Fibroblast of lung (primary cell): ENCODE measurements at regions not wholly inside any gene's neighbourhood (a gene's known extent, or its start where the extent isn't known, plus 50 kb on each side); places are given as distances from the start of the nearest gene placed in this dataset.

ENCODE experiments used
- DNase-seq, 2 donors: peaks; one replicate each; pipeline versions ENCODE4 v3.0.0 to v3.0.0-alpha.2; 2010; ENCODE audit warnings: low read depth in 2 of 2
- H2AFZ ChIP-seq: 2 replicates; pipeline ENCODE4 v1.5.1; 2012; ENCODE audit warnings: low read length, control low read depth, inconsistent platforms
- H3K27ac ChIP-seq: 2 replicates; pipeline ENCODE4 v1.5.1; 2011; ENCODE audit warnings: low read length, control low read depth; ENCODE audit not compliant: insufficient read depth
- H3K27me3 ChIP-seq: 2 replicates; pipeline ENCODE4 v1.5.1; 2011; ENCODE audit warnings: mild to moderate bottlenecking, low read length; ENCODE audit not compliant: control insufficient read depth, insufficient read depth
- H3K36me3 ChIP-seq: 2 replicates; pipeline ENCODE4 v1.5.1; 2011; ENCODE audit warnings: low read length; ENCODE audit not compliant: control insufficient read depth, insufficient read depth
- H3K4me1 ChIP-seq: 2 replicates; pipeline ENCODE4 v1.5.1; 2011; ENCODE audit warnings: low read length; ENCODE audit not compliant: control insufficient read depth, insufficient read depth; ENCODE audit errors: extremely low read depth
- H3K4me2 ChIP-seq: 2 replicates; pipeline ENCODE4 v1.5.1; 2011; ENCODE audit warnings: low read length, control low read depth; ENCODE audit not compliant: insufficient read depth; ENCODE audit errors: extremely low read depth
- H3K4me3 ChIP-seq, 4 experiments: fragments of 200-600 bp in 1 of 4; sonication (generic) in 1 of 4; replicated peaks in 1 of 4; 2 replicates each; pipeline ENCODE4 v1.5.1; 2011 to 2016; ENCODE audit warnings: low read length in 4 of 4, low read depth in 3 of 4, mild to moderate bottlenecking in 3 of 4, control low read depth in 2 of 4, inconsistent platforms in 1 of 4, mixed read lengths in 1 of 4; ENCODE audit not compliant: insufficient read depth in 1 of 4; ENCODE audit errors: control extremely low read depth in 1 of 4
- H3K79me2 ChIP-seq: 2 replicates; pipeline ENCODE4 v1.5.1; 2012; ENCODE audit warnings: mild to moderate bottlenecking, low read length, inconsistent platforms; ENCODE audit not compliant: control insufficient read depth, insufficient read depth
- H3K9ac ChIP-seq: 2 replicates; pipeline ENCODE4 v1.5.1; 2011; ENCODE audit warnings: mild to moderate bottlenecking, low read length, control low read depth; ENCODE audit not compliant: insufficient read depth
- H3K9me3 ChIP-seq: 2 replicates; pipeline ENCODE4 v1.5.1; 2012; ENCODE audit warnings: low read depth, low read length; ENCODE audit not compliant: control insufficient read depth, insufficient read depth
- H4K20me1 ChIP-seq: 2 replicates; pipeline ENCODE4 v1.5.1; 2011; ENCODE audit warnings: low read length; ENCODE audit not compliant: control insufficient read depth, insufficient read depth; ENCODE audit errors: extremely low read depth
- CTCF ChIP-seq, 2 donors: IDR thresholded peaks in 1 of 2; conservative IDR thresholded peaks in 1 of 2; 1 replicate in 1 of 2; 2 replicates in 1 of 2; pipeline ENCODE4 v1.5.1; 2011 to 2012; ENCODE audit warnings: low read length in 2 of 2, control low read depth in 1 of 2, inconsistent platforms in 1 of 2, low read depth in 1 of 2, mild to moderate bottlenecking in 1 of 2
- EZH2 ChIP-seq: IDR thresholded peaks from 2 replicates; pipeline ENCODE4 v1.5.1; 2012; ENCODE audit warnings: low read length, control low read depth, mild to moderate bottlenecking; ENCODE audit errors: missing control alignments

- Histone ChIP-seq H3K36me3 (no peaks in the 10 kb centered on the region), H3K9ac (no peak overlapping the region), H3K4me2 (no peak overlapping the region), H3K4me1 (no peaks in the 10 kb centered on the region), H3K27me3 (no peaks in the 10 kb centered on the region), H3K27ac (no peak overlapping the region), H4K20me1 (no peaks in the 10 kb centered on the region), H3K4me3 (no peak overlapping the region), H3K9me3 (no peaks in the 10 kb centered on the region), H2AFZ (no peak overlapping the region), H3K79me2 (no peaks in the 10 kb centered on the region)
- no peak for DNase-seq
- TF ChIP-seq EZH2, result no peak
- TF ChIP-seq CTCF (conservative IDR thresholded peaks at IDR 0.05 in 1 of 2, IDR thresholded peaks at IDR 0.05 in 1 of 2; ENCODE audit: low read depth in 1 of 2, low read length in 2 of 2), result no peak
These were observed 93.1 kb upstream of the MKI67 start for GRCh38 chr10:128219295-128219694.

- no peaks in the 10 kb centered on the region for H3K4me1 ChIP-seq
- no peak overlapping the region for H3K4me3 ChIP-seq
- H3K9ac ChIP-seq, result no peak overlapping the region
- H3K9me3 ChIP-seq, result no peaks in the 10 kb centered on the region
- H3K36me3 ChIP-seq, result no peaks in the 10 kb centered on the region
- DNase-seq, result no peak
- H3K79me2 ChIP-seq, result no peaks in the 10 kb centered on the region
- no peak overlapping the region for H3K27ac ChIP-seq
- TF ChIP-seq EZH2 (no peak), CTCF (conservative IDR thresholded peaks at IDR 0.05 in 1 of 2, IDR thresholded peaks at IDR 0.05 in 1 of 2; ENCODE audit: low read depth in 1 of 2, low read length in 2 of 2) (no peak)
- no peaks in the 10 kb centered on the region for H4K20me1 ChIP-seq
- H3K4me2 ChIP-seq, result no peak overlapping the region
- no peak overlapping the region for H2AFZ ChIP-seq
- H3K27me3 ChIP-seq, result no peaks in the 10 kb centered on the region
These were observed 93.8 kb upstream of the MKI67 start for GRCh38 chr10:128220021-128220420.

- Histone ChIP-seq H3K4me1 (no peaks in the 10 kb centered on the region), H3K9ac (no peak overlapping the region), H2AFZ (no peak overlapping the region), H3K27me3 (no peaks in the 10 kb centered on the region), H3K4me2 (no peak overlapping the region), H3K36me3 (no peaks in the 10 kb centered on the region), H3K79me2 (no peaks in the 10 kb centered on the region), H3K9me3 (no peaks in the 10 kb centered on the region), H3K4me3 (no peak overlapping the region), H3K27ac (no peak overlapping the region), H4K20me1 (no peaks in the 10 kb centered on the region)
- DNase-seq, result no peak
- TF ChIP-seq CTCF (conservative IDR thresholded peaks at IDR 0.05 in 1 of 2, IDR thresholded peaks at IDR 0.05 in 1 of 2; ENCODE audit: low read depth in 1 of 2, low read length in 2 of 2) (no peak), EZH2 (no peak)
These were observed 94.9 kb upstream of the MKI67 start for GRCh38 chr10:128221117-128221516.
